Neuronal stem cell (in vitro differentiated cells): ENCODE measurements at regions not wholly inside any gene's neighbourhood (a gene's known extent, or its start where the extent isn't known, plus 50 kb on each side); places are given as distances from the start of the nearest gene placed in this dataset.
"Not testable (repeated sequence)": the region's sequence is repeated elsewhere in the genome, so short reads cannot be mapped to it uniquely, and the experiment has no call there.

Experiments used
- DNase-seq: peaks from one replicate; pipeline ENCODE4 v3.0.0-alpha.2; 2013; ENCODE audit warnings: low spot score
- H2AFZ ChIP-seq: one replicate; pipeline ENCODE4 v1.6.1; 2013; ENCODE audit warnings: mild to moderate bottlenecking, low read length, inconsistent platforms
- H2AK5ac ChIP-seq: 2 replicates; pipeline ENCODE4 v1.6.1; 2013; ENCODE audit warnings: low read depth, mild to moderate bottlenecking, inconsistent platforms, low read length, moderate library complexity, mixed read lengths
- H2BK120ac ChIP-seq: 2 replicates; pipeline ENCODE4 v1.6.1; 2013; ENCODE audit warnings: low read depth, mild to moderate bottlenecking, inconsistent platforms, low read length, moderate library complexity, mixed read lengths
- H2BK12ac ChIP-seq: one replicate; pipeline ENCODE4 v1.6.1; 2013; ENCODE audit warnings: low read length, inconsistent platforms
- H2BK15ac ChIP-seq: 2 replicates; pipeline ENCODE4 v1.6.1; 2013; ENCODE audit warnings: mild to moderate bottlenecking, low read length, inconsistent platforms, mixed read lengths
- H2BK5ac ChIP-seq: one replicate; pipeline ENCODE4 v1.6.1; 2013; ENCODE audit warnings: inconsistent platforms, mild to moderate bottlenecking, low read length, moderate library complexity
- H3K14ac ChIP-seq: one replicate; pipeline ENCODE4 v1.6.1; 2013; ENCODE audit warnings: low read length, inconsistent platforms
- H3K18ac ChIP-seq: 2 replicates; pipeline ENCODE4 v1.6.1; 2013; ENCODE audit warnings: low read length, inconsistent platforms
- H3K23ac ChIP-seq: 2 replicates; pipeline ENCODE4 v1.6.1; 2013; ENCODE audit warnings: low read depth, mild to moderate bottlenecking, mixed read lengths, low read length, inconsistent platforms; ENCODE audit not compliant: poor library complexity
- H3K27ac ChIP-seq: replicated peaks from 3 replicates; pipeline ENCODE4 v1.5.1; 2013; ENCODE audit warnings: low read length, inconsistent platforms
- H3K27me3 ChIP-seq, 3 experiments: 2 replicates each; pipeline ENCODE4 v1.6.1; 2013; ENCODE audit warnings: low read length in 3 of 3, mild to moderate bottlenecking in 2 of 3, inconsistent platforms in 1 of 3, low read depth in 1 of 3, mixed read lengths in 1 of 3, moderate library complexity in 1 of 3; ENCODE audit not compliant: control insufficient read depth in 3 of 3, insufficient read depth in 3 of 3
- H3K36me3 ChIP-seq, 2 donors: replicated peaks in 1 of 2; 2 replicates each; pipeline ENCODE4 v1.6.1; 2013; ENCODE audit warnings: low read length in 2 of 2; ENCODE audit not compliant: control insufficient read depth in 2 of 2, insufficient read depth in 2 of 2
- H3K4ac ChIP-seq: 2 replicates; pipeline ENCODE4 v1.6.1; 2013; ENCODE audit warnings: inconsistent platforms, mild to moderate bottlenecking, low read length, moderate library complexity
- H3K4me1 ChIP-seq, 2 donors: 1 replicate in 1 of 2; 2 replicates in 1 of 2; pipeline ENCODE4 v1.6.1; 2013; ENCODE audit warnings: low read length in 2 of 2, low read depth in 1 of 2; ENCODE audit not compliant: control insufficient read depth in 2 of 2, insufficient read depth in 1 of 2
- H3K4me2 ChIP-seq: one replicate; pipeline ENCODE4 v1.6.1; 2013; ENCODE audit warnings: mild to moderate bottlenecking, low read length, inconsistent platforms; ENCODE audit not compliant: insufficient read depth, poor library complexity, severe bottlenecking
- H3K4me3 ChIP-seq, 2 donors: 2 replicates each; pipeline ENCODE4 v1.5.1; 2013; ENCODE audit warnings: low read length in 2 of 2, mild to moderate bottlenecking in 2 of 2, inconsistent platforms in 1 of 2, moderate library complexity in 1 of 2
- H3K79me1 ChIP-seq: one replicate; pipeline ENCODE4 v1.6.1; 2013; ENCODE audit warnings: low read depth, mild to moderate bottlenecking, inconsistent platforms, low read length, moderate library complexity
- H3K9ac ChIP-seq: one replicate; pipeline ENCODE4 v1.6.1; 2013; ENCODE audit warnings: mild to moderate bottlenecking, low read depth, low read length, inconsistent platforms; ENCODE audit not compliant: poor library complexity
- H3K9me3 ChIP-seq, 2 donors: replicated peaks in 1 of 2; 2 replicates each; pipeline versions ENCODE3 to v1.6.1; 2013; ENCODE audit warnings: low read length in 2 of 2, mild to moderate bottlenecking in 2 of 2, inconsistent platforms in 1 of 2, low read depth in 1 of 2, mixed read lengths in 1 of 2, moderate library complexity in 1 of 2; ENCODE audit not compliant: control insufficient read depth in 2 of 2, insufficient read depth in 1 of 2
- H4K8ac ChIP-seq: one replicate; pipeline ENCODE4 v1.6.1; 2013; ENCODE audit warnings: low read depth, mild to moderate bottlenecking, inconsistent platforms, low read length, moderate library complexity
- H4K91ac ChIP-seq: one replicate; pipeline ENCODE4 v1.6.1; 2013; ENCODE audit warnings: low read length, low read depth, mild to moderate bottlenecking, inconsistent platforms; ENCODE audit not compliant: poor library complexity
- WGBS, 2 donors: extraction: QIAGEN DNeasy Blood & Tissue Kit; methylation state at CpG; one replicate each; pipeline ENCODE4 v1.1.7; 2013; ENCODE audit warnings: missing lambda C conversion rate in 2 of 2, mixed read lengths in 1 of 2; ENCODE audit not compliant: insufficient read length in 2 of 2, insufficient replicate concordance in 1 of 2; ENCODE audit errors: extremely low coverage in 2 of 2; 5-methylcytosine and 5-hydroxymethylcytosine counted together

- no peak overlapping the region for H3K4ac ChIP-seq
- H3K79me1 ChIP-seq: no peaks in the 10 kb centered on the region
- no peaks in the 10 kb centered on the region for H3K36me3 ChIP-seq
- no peak overlapping the region for H3K4me3 ChIP-seq
- no peak overlapping the region for H4K8ac ChIP-seq
- no peak overlapping the region for H2BK12ac ChIP-seq
- no peak overlapping the region for H4K91ac ChIP-seq
- H2BK120ac ChIP-seq: no peak overlapping the region
- no peak overlapping the region for H3K18ac ChIP-seq
- H2AFZ ChIP-seq: no peak overlapping the region
- no CpG with 5 or more reads among the region's 38 CpGs for WGBS, 2 donors
- no peak overlapping the region for H3K9ac ChIP-seq
- no peak for DNase-seq
- H3K9me3 ChIP-seq: no peaks in the 10 kb centered on the region
- H3K4me1 ChIP-seq: no peaks in the 10 kb centered on the region
- H3K27ac ChIP-seq: no peak overlapping the region
- no peaks in the 10 kb centered on the region for H3K27me3 ChIP-seq
- peak overlapping the region; percentile 21 for H3K14ac ChIP-seq
- H2BK5ac ChIP-seq: no peak overlapping the region
- no peak overlapping the region for H2AK5ac ChIP-seq
- no peak overlapping the region for H2BK15ac ChIP-seq
- H3K23ac ChIP-seq: no peak overlapping the region
- no peak overlapping the region for H3K4me2 ChIP-seq
Measured at GRCh38 chr2:131828164-131828561, 300.5 kb downstream of the CCDC74A start.

GRCh38 chr2:131828633-131829455, 301.2 kb downstream of the CCDC74A start:
- not testable (repeated sequence) for H3K23ac ChIP-seq, H3K27ac ChIP-seq, H3K27me3 ChIP-seq, H3K4me2 ChIP-seq, H3K36me3 ChIP-seq, H3K4me3 ChIP-seq, H3K4me1 ChIP-seq, H3K9me3 ChIP-seq, H4K8ac ChIP-seq, H2BK5ac ChIP-seq, H3K9ac ChIP-seq, H4K91ac ChIP-seq, H2AK5ac ChIP-seq, H2BK12ac ChIP-seq, H2AFZ ChIP-seq, H3K79me1 ChIP-seq, H2BK120ac ChIP-seq, H3K4ac ChIP-seq, H2BK15ac ChIP-seq, DNase-seq, H3K18ac ChIP-seq
- peak overlapping the region; percentile 8 for H3K14ac ChIP-seq
- WGBS, 2 donors: no CpG with 5 or more reads among the region's 72 CpGs

DNA sequence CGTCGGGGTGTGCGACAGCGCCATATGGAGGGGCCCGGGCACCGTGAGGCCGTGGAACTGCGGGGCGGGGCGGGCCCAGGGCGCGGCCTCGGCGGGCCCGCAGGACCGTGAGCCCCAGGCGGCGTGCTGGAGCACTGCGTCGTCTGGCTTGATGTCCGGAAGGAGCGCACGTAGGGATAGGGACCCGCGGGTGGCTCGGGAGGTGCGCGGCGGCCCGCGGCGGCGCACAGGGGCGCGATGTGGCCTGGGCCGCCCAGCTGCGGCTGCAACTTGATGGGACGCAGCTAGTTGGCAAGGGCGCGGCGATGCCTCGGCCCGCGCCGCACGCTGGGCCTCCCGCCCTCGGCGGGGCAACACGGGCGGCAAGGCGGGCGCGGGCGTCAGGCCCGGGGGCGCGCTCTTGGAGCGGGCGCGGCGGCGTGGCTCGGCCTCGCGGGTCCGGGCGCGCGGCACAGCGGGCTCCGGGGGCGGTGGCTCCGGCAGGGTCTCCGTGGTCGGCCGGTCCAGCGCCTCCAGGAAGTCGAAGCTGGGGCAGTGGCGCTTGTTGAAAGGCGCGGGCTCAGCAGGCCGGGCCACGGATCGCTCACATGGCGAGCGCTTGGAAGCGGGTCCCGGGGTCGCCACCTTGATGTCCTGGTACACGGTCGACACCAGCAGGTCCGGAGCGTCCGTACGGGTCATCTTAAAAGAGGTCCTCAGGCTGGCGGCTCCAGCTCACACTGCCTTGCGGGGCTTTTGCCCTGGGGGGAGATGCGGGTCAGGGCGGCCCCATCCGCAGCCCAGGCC, 302.0 kb downstream of the CCDC74A start:
- not testable (repeated sequence) for H3K18ac ChIP-seq, H3K14ac ChIP-seq, H3K9me3 ChIP-seq, H3K36me3 ChIP-seq, H2BK12ac ChIP-seq, H3K27ac ChIP-seq, DNase-seq, H3K23ac ChIP-seq, H2AFZ ChIP-seq, H2BK120ac ChIP-seq, H3K4ac ChIP-seq, H2AK5ac ChIP-seq, H3K79me1 ChIP-seq, H3K4me1 ChIP-seq, H3K27me3 ChIP-seq, H2BK5ac ChIP-seq, H4K8ac ChIP-seq, H3K4me2 ChIP-seq, H4K91ac ChIP-seq, H2BK15ac ChIP-seq, H3K9ac ChIP-seq, H3K4me3 ChIP-seq
- WGBS, 2 donors: no CpG with 5 or more reads among the region's 101 CpGs

DNA sequence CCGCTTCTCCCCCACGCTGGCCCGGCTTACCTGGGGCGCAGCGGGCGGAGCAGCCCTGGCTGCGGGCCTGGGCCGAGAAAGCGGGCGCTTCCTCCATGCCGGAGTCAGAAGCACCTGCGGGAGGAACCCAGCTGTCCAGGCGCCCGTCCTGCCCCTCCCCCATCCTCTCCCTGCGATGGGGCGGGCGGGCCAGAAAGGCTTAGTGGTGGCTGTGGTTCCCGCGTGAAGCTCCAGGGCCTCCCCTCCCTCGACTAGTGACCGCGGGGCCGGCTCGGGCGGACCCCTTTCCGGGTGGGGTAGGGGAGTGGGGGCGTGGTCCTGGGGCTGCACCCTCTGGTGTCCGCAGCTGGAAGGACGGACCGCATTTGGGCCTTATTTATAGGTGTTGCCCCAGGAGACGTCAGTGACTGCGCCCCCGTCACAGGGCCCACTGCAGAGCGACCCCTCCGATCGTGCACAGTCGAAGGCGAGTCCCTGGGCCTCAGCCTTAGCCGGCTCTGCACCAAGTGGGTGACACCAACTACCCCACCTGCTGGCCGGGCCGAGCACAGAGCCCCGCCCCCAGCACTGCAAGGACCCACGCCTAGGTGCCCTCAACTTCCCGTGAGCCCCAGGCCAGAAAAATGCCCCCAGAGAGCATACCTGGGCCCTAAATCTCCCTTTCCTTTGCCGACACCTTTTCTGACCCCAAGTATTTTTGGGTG, 302.7 kb downstream of the CCDC74A start:
- not testable (repeated sequence) for H3K4ac ChIP-seq, H3K36me3 ChIP-seq, H3K18ac ChIP-seq, H3K4me1 ChIP-seq, H4K8ac ChIP-seq, H3K14ac ChIP-seq, H3K9me3 ChIP-seq, H2BK5ac ChIP-seq, H3K4me3 ChIP-seq, H3K9ac ChIP-seq, H2AFZ ChIP-seq, H2BK120ac ChIP-seq, H3K27me3 ChIP-seq, H3K27ac ChIP-seq, DNase-seq, H2BK15ac ChIP-seq, H3K79me1 ChIP-seq, H2BK12ac ChIP-seq, H3K4me2 ChIP-seq, H4K91ac ChIP-seq, H3K23ac ChIP-seq, H2AK5ac ChIP-seq
- no CpG with 5 or more reads among the region's 45 CpGs for WGBS, 2 donors
